COLO668 (cell line): ENCODE measurements at regions not wholly inside any gene's neighbourhood (a gene's known extent, or its start where the extent isn't known, plus 50 kb on each side); places are given as distances from the start of the nearest gene placed in this dataset.
"Not testable (repeated sequence)": the region's sequence is repeated elsewhere in the genome, so short reads cannot be mapped to it uniquely, and the experiment has no call there.

ENCODE experiments used
- DNase-seq: peaks from one replicate; lab custom pipeline; 2025; ENCODE audit not compliant: unreplicated experiment; lab: John Stamatoyannopoulos, UW

GRCh38 chr16:87114832-87115231 lies 202.4 kb downstream of the C16orf95 start:
- DNase-seq, result no peak

- no peak for DNase-seq
Observed at GRCh38 chr16:87115646-87116045, 201.5 kb downstream of the C16orf95 start.

- DNase-seq, result no peak
Observed at GRCh38 chr16:87117936-87118335, 199.3 kb downstream of the C16orf95 start.

- no peak for DNase-seq
Observed at GRCh38 chr16:87119168-87119567, 198.0 kb downstream of the C16orf95 start.

GRCh38 chr16:87119748-87120147 lies 197.4 kb downstream of the C16orf95 start:
- DNase-seq, result no peak

GRCh38 chr16:87121816-87122215 lies 195.4 kb downstream of the C16orf95 start:
- DNase-seq, result no peak

- DNase-seq, result no peak
Observed at GRCh38 chr16:87123356-87124001, 193.7 kb downstream of the C16orf95 start.

- DNase-seq, result not testable (repeated sequence)
Observed at GRCh38 chr16:87124405-87124804, 192.8 kb downstream of the C16orf95 start.

- DNase-seq, result no peak
Observed at GRCh38 chr16:87125206-87126155, 191.7 kb downstream of the C16orf95 start.

GRCh38 chr16:87126403-87127025 lies 190.7 kb downstream of the C16orf95 start:
- no peak for DNase-seq

- no peak for DNase-seq
Observed at GRCh38 chr16:87127061-87127765, 190.0 kb downstream of the C16orf95 start.

- no peak for DNase-seq
Observed at GRCh38 chr16:87127766-87128147, 189.4 kb downstream of the C16orf95 start.

GRCh38 chr16:87129771-87130170 lies 187.4 kb downstream of the C16orf95 start:
- no peak for DNase-seq

- peak; percentile 11 for DNase-seq
Observed at GRCh38 chr16:87131061-87131995, 185.9 kb downstream of the C16orf95 start.

- no peak for DNase-seq
Observed at GRCh38 chr16:87131996-87132345, 185.2 kb downstream of the C16orf95 start.

- DNase-seq, result no peak
Observed at GRCh38 chr16:87132361-87133014, 184.7 kb downstream of the C16orf95 start.

- no peak for DNase-seq
Observed at GRCh38 chr16:87133112-87133850, 183.9 kb downstream of the C16orf95 start.

- no peak for DNase-seq
Observed at GRCh38 chr16:87133966-87134627, 183.1 kb downstream of the C16orf95 start.
